ENCODE measurements at regions not wholly inside any gene's neighbourhood (a gene's known extent, or its start where the extent isn't known, plus 50 kb on each side); places are given as distances from the start of the nearest gene placed in this dataset.

DNA sequence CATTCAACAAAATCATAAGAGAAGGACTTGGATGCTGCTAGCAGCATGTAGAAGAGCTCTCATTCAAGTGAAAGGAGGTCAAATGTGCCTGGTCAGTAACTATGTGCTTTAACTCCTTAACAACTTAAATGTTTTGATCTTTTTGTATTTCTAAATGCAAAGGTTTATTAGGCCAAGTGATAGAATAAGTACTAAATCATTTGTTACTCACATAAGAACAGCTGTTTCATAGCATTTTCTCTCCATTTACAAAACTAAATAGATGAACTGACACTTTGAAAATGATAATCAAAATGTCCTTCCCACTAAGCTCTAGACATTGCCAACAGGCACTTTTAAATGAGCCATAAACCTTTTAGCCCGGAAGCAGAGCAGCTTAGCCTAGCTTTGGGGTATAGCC is 254.3 kb upstream of the PRMT6 start:
- H3K27ac Mint-ChIP-seq = no peak overlapping the region
- DNase-seq = no peak
- Histone ChIP-seq H3K79me2 (ENCODE audit: insufficient read depth, low read length) (no peaks in the 10 kb centered on the region), H3K18ac (ENCODE audit: insufficient read length, low read depth, low read length) (no peak overlapping the region), H3K79me1 (ENCODE audit: insufficient read depth, low read depth, low read length, poor library complexity, severe bottlenecking) (no peaks in the 10 kb centered on the region), H2BK20ac (ENCODE audit: low read depth, low read length, poor library complexity, severe bottlenecking) (no peak overlapping the region), H3K9me3 (ENCODE audit: control insufficient read depth, low read depth, low read length) (no peaks in the 10 kb centered on the region), H3K27me3 (ENCODE audit: insufficient read depth, low read length) (no peaks in the 10 kb centered on the region), H2BK12ac (ENCODE audit: insufficient read length, low read depth, low read length) (no peak overlapping the region), H3K9ac (ENCODE audit: extremely low read depth, insufficient read length, low read length) (no peak overlapping the region), H3K23me2 (ENCODE audit: insufficient read length, low read depth, low read length, poor library complexity, severe bottlenecking) (no peaks in the 10 kb centered on the region), H4K20me1 (ENCODE audit: control insufficient read depth, insufficient read depth, insufficient read length) (no peaks in the 10 kb centered on the region), H3K56ac (ENCODE audit: insufficient read length, low read depth, low read length) (no peak overlapping the region), H3K4ac (ENCODE audit: low read depth, low read length) (no peak overlapping the region), H2AK5ac (ENCODE audit: insufficient read length, low read length) (no peak overlapping the region), H3K27ac (ENCODE audit: insufficient read length, low read depth, low read length) (no peak overlapping the region), H2BK15ac (ENCODE audit: low read depth, low read length) (no peak overlapping the region), H4K5ac (ENCODE audit: insufficient read length, low read depth, low read length) (no peak overlapping the region), H3T11ph (ENCODE audit: low read length) (no peak overlapping the region), H2AFZ (ENCODE audit: low read length) (no peak overlapping the region), H4K91ac (ENCODE audit: insufficient read length, low read depth, low read length) (no peak overlapping the region), H3K4me1 (ENCODE audit: insufficient read depth, low read length) (no peaks in the 10 kb centered on the region), H3K4me2 (ENCODE audit: insufficient read depth, insufficient read length, low read length) (no peak overlapping the region), H4K8ac (replicated peaks; ENCODE audit: insufficient read length, low read depth, low read length) (no peak overlapping the region), H2BK5ac (ENCODE audit: insufficient read length, low read length) (no peak overlapping the region), H2BK120ac (ENCODE audit: low read depth, low read length, poor library complexity, severe bottlenecking) (no peak overlapping the region), H3K14ac (ENCODE audit: insufficient read depth, low read length) (no peak overlapping the region), H3K23ac (ENCODE audit: insufficient read length, low read depth, low read length) (no peak overlapping the region)
- no peaks in the 10 kb centered on the region for H3K27me3 Mint-ChIP-seq (ENCODE audit: low read depth)
- H3K4me3 Mint-ChIP-seq = no peak overlapping the region
- WGBS (ENCODE audit: extremely low coverage, insufficient read length, low lambda C conversion rate) = no CpG with 5 or more reads among the region's 1 CpG
- H3K4me1 Mint-ChIP-seq = no peaks in the 10 kb centered on the region
- H3K9me3 Mint-ChIP-seq = peaks cover 0 to 4% of the 10 kb centered on the region in 2 experiments; a peak in 1 of 5 replicates
- no peak for TF ChIP-seq CTCF (conservative IDR thresholded peaks at IDR 0.05)
- H3K36me3 Mint-ChIP-seq (ENCODE audit: insufficient read depth in 1 of 3, low read depth in 3 of 3) = no peaks in the 10 kb centered on the region; a peak in 1 of 7 replicates

Measured in H9 (cell line).